Heart left ventricle (tissue), 13 donors: ENCODE measurements at regions not wholly inside any gene's neighbourhood (a gene's known extent, or its start where the extent isn't known, plus 50 kb on each side); places are given as distances from the start of the nearest gene placed in this dataset.

Experiments
- POLR2A ChIP-seq, 2 donors: fragments of 450-650 bp; IDR thresholded peaks; one replicate each; pipeline ENCODE4 v1.6.1; 2017; ENCODE audit warnings: antibody characterized with exemption in 2 of 2, mild to moderate bottlenecking in 2 of 2, moderate library complexity in 2 of 2
- TF ChIP-seq, protein P1 (sequence below), 12 donors: fragments of 200-600 bp; sonication (generic) in 4 of 12; IDR thresholded peaks; one replicate each; pipeline versions ENCODE4 v1.5.0 to v1.8.0; 2018 to 2022; ENCODE audit warnings: antibody characterized with exemption in 12 of 12, mild to moderate bottlenecking in 5 of 12
- donor health status: ischemic (EF 13 %, LVEDD 7.1; RV severe dilation, severe dysfunction).
- donor health status: DM: no; HTN: yes; CAD: no.
- donor health status: DM: no; HTN: no; CAD: no.
- donor health status: ischemic (EF 25% LVEDD 6.9; RV normal size, moderate dysfunction).
- donor health status: ischemic (EF 25% LVEDD 5.7; RV mildly dilated, moderate dysfunction).
- donor health status: ischemic (EF 35%, LVEDD 5.7; RV mildly dilated, moderate dysfunction).
- donor health status: nonischemic (EF 11% LVEDD 7.7; RV severe dilation, severe dysfunction).
- donor health status: DM: yes; HTN: yes; CAD: no.
- donor health status: PGD.
- donor health status: ischemic (EF 29% LVEDD 5.4; RV normal size, mild dysfunction).
- donor health status: nonischemic (EF 23%, LVEDD 6.1; RV moderate dilation, normal function).

DNA sequence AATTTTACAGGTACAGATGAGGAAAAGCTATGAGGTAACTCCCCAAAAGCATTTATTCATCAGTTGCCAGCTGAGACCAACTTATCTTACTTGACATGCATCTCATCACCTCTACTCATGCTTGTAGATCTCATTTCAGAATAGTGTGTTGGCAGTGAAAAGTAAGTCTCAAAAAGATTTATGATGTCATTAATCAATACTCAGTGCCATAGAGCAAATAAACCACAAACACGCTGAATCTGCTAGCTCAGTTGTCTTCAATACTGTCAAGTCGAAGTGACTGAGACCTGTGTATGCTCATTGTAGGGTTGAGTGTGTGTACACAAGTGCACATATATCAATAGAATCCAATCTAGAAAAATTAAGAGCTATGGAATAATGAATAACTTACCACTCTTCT is 413.5 kb downstream of the CNTN3 start:
- TF ChIP-seq, protein P1, sequence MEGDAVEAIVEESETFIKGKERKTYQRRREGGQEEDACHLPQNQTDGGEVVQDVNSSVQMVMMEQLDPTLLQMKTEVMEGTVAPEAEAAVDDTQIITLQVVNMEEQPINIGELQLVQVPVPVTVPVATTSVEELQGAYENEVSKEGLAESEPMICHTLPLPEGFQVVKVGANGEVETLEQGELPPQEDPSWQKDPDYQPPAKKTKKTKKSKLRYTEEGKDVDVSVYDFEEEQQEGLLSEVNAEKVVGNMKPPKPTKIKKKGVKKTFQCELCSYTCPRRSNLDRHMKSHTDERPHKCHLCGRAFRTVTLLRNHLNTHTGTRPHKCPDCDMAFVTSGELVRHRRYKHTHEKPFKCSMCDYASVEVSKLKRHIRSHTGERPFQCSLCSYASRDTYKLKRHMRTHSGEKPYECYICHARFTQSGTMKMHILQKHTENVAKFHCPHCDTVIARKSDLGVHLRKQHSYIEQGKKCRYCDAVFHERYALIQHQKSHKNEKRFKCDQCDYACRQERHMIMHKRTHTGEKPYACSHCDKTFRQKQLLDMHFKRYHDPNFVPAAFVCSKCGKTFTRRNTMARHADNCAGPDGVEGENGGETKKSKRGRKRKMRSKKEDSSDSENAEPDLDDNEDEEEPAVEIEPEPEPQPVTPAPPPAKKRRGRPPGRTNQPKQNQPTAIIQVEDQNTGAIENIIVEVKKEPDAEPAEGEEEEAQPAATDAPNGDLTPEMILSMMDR (IDR thresholded peaks at IDR 0.05): no peak
- no peak for TF ChIP-seq POLR2A (IDR thresholded peaks at IDR 0.05)
